Cerebellar nuclear complex (tissue), 1 donor: ENCODE measurements at regions not wholly inside any gene's neighbourhood (a gene's known extent, or its start where the extent isn't known, plus 50 kb on each side); places are given as distances from the start of the nearest gene placed in this dataset.

Experiments
- DNase-seq, 2 experiments: peaks; one replicate each; lab custom pipeline; 2025; lab: John Stamatoyannopoulos, UW

DNA sequence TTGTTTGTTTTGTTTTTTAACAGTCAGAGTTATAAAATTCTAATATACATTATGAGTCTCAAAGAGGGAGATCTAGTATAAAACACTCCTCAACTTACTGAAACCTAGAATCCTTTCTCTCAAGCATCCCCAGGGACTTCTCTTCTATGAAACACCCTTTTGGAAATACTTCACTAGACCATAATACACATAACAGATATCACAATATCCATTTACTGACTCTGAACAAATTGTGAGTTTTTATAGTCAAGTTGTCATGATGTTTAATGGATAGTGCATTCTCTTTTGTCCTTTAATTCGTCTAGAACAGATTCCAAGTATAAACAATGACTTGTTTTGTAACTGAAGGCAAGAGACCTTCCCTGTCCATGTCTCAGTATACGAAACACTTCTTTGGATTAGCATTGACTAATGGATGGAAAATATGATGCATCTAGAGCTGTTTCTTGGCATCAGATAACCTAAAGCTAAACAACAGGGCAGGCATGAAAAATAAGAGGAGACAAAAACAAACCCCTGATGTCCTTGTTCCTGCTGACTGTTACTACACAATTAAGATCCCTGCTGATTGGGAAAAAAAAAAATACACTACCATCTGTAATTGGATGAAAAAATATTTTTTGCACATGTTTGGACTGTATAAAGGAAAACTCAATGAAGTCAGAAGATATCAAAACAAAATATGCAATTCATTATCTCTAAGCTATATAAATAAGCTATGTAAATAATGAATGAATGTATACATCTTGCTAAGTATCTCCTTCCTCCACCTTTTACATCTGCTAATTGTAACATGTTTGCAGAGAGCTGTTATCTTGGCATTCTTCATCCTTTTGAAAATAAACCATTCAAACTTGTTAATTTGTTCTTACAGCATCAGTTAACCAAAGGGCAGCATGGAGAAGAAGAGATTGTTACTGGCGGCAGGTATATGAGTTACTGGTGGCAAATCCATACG lies 214.2 kb downstream of the LACC1 start:
- DNase-seq, result no peak

DNA sequence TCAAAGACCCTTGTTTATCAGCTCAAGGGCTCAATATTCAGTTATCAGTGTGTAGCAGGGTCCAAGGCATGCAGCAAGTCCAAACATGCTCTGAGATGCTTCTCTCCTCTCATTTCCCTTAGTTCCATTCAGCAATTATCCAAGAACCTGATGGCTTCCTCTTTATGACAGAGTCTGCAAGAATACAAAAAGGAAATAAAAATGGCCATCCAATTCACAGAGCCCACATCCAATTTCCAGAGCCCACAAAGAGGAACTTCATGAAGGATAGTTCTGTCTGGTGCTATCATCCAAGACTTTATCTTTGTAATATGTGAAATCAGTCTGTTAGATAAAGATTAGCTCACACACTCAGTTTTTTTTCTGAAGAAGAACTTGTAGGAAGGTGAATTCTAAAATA lies 217.2 kb downstream of the LACC1 start:
- no peak for DNase-seq

GRCh38 chr13:44098559-44098958 lies 218.9 kb downstream of the LACC1 start:
- no peak for DNase-seq

DNA sequence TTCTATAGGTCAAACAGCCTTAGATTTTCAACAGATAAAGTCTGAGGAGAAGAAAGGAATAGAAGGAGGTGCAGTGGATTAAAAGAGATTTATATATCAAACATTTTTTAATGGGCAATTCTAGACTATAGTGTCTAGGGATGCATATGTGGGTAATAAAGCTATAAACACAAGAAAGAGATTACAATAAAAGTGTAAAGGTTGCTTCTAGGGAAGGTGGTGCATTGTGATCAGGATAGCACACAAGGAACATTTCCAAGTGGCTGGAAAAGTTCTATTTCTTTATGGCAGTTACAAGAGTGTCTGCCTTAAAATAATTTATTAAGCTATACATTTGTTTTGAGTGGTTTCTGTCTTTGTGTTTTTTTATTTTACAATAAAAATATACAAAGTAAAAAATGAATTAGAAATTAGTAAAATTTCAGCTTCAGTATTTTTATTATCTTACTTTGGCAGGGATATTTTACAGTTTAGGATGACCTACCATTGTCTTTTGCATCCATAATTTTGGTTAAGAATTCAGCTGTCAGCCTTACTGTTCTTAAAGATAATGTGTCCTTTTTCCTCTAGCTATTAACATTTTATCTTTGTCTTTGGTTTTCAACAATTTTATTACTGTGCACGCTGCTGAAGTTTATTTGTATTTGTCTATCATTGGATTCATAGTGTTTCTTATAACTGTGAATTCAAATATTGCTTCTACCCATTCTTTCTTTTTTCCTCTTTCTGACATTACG lies 221.8 kb downstream of the LACC1 start:
- DNase-seq, result no peak

GRCh38 chr13:44103429-44104196 lies 223.9 kb downstream of the LACC1 start:
- peak in 1 of 2 experiments; percentile 14 for DNase-seq

- peak in 1 of 2 experiments; percentile 12 for DNase-seq
Observed at GRCh38 chr13:44104197-44104490, 224.4 kb downstream of the LACC1 start.

DNA sequence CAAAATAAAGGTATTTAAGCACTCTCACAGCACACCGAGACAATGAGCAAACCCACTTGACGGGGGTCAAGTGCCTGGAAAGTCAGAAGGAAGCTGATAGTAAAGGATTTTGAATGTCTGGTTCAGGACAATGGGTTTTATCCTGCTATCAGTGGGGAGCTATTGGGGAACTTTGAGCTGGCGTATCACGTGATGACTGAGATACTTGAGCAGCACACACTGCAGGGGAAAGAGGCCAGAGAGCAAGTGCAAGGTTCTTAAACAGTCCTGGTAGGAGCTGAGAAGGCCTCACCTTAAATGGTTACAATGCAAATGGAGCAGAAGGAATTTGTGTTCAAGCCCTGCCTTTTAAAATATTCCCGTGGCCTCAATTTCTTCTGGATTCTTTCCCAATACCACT lies 225.3 kb downstream of the LACC1 start:
- DNase-seq, result no peak

GRCh38 chr13:44106266-44107152 lies 226.8 kb downstream of the LACC1 start:
- DNase-seq, result no peak

DNA sequence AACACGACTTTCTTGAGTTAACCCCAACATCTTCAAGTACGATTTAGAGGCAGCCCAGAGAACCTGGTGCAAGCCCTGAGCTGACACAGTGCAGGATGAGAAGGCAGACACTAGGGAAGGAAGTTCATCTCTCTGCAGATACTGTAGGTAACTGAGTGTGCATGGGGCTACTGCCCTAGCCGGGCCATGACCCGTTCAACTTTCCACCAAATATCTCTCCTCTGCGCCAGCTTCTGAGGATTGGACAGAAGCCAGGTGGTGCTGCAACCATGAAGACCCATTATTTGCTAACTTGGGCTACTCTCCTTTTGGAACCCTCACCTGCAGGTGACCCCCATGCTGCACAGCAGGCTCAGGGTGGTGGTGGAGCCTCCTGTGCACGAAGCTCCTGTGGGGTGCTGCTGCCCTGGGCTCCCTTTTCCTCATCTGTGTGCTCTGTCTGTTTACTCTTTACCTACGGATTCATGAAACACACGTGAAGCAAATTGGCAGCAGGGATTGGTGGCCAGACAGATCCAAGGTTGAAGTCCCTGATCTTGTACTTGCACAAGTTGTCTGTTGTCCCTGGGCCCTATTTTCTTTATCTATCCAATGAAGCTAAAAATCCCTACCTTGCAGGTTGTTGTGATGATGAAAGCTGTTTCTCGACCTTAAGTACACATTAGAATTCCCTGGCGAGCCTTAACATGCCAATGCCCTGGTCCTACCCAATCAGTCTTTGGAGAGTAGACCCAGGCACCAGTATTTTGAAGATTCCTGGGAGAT lies 227.8 kb downstream of the LACC1 start:
- no peak for DNase-seq

DNA sequence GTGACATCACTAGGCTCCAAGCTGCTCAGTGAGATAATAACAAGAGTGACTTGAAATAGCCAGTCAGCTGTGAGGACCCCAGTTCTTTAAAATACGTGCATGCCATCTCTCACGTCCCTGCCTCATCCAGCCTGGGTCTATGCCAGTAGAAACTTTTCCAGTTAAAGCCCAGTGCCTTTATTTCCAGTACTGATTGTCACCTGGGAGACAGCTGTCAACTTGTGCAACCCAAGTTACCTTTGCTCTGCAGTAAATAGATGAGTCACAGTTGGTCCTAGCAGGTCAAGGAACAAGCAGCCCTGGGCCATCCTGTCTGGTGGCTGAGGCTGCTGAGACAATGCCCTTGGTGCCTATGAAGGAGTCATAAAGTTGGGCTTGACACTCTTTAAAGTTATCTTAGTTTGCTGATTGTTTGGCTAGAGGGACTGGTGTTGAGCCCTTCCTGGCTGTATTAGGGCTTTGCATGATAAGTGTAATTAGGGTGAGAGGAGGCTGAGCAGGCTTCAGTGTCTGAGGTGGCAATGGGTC lies 228.7 kb downstream of the LACC1 start:
- DNase-seq, result no peak

- DNase-seq, result peak in 1 of 2 experiments; percentile 9
Observed at GRCh38 chr13:44110091-44110621, 230.5 kb downstream of the LACC1 start.

GRCh38 chr13:44111701-44112100 lies 232.0 kb downstream of the LACC1 start:
- DNase-seq, result no peak

DNA sequence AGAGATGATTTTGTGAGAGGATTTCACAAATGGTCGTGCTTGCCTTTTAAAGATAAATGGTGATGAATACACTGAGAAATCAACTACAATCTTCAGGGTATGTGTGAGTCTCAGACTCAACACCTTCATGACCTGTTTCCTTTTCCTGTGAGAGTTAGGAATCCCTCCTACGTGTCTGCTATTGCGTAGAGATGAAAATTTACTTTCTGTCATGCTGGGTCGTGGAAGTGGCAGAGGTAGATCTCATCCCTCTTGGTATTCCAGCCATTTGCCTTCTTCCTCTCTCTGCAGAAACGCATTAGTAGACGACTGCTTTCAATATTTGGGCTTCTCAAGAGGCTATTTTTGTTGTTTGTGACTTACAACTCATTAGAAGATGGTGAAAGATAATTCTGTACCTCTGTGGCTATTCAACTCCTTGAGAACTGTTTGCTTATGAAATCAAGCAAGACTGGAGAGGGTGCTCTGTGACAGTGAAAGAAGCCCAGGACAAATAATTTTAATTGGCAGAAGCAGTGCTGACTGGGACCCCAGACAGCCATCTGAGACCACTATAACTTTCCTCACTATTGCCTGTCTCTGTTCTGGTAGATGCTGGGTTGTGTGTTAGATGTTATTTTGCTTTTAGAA lies 233.1 kb downstream of the LACC1 start:
- DNase-seq, result no peak

DNA sequence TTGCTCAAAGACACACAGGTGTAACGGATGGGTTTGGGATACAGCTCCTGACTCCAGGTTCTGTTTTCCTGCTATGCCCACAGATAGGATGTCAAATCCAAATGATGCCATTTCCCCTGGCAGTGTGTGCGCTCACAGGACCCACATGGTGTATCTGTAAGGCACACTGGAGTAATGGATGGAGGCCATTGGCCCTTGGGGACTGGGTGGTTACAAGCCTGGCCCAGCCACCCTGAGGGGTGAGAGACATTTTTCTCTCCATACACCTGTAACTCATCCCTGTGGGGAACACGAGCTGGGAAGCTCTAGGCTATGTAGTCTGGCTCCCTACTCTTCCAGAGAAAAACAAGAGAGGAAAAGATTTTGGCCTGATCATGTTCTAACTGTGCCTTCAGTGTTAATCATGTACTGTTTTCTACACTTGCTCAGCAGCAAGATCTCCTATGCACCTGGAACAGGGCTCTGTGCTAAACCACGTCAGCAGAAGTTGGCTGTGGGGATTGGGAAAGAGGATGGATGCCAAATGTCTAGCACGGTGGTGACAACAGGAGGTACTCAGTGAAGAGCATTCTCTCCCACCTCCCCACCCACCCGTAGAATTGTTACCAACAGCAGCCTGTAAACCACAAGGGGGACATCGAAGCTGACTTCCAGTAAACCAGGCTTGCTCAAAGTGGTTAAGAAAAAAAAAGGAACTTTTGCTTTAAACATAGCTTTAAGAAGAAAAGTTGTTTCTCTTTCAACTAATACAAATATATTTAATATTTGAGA lies 237.0 kb downstream of the LACC1 start:
- DNase-seq, result no peak

- DNase-seq, result no peak
Observed at GRCh38 chr13:44117351-44117750, 237.6 kb downstream of the LACC1 start.

DNA sequence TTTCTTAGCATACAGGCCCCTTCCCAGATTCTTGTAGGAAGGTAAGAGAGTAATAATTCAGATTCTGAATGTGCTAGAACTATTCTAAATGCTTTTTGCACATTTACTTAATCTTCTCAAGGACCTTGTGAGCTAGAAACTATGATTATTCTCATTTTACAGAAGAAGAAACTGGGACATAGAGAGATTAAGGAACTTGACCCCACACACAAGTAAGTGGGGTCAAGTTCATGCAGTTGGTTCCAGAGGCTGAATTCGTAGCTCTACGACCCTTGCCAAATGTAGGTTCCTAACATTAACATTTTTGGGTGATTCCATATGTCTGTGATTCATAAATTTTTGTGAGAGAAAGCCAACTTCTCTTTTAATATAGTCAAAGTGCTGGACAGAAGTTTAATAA lies 238.1 kb downstream of the LACC1 start:
- no peak for DNase-seq

DNA sequence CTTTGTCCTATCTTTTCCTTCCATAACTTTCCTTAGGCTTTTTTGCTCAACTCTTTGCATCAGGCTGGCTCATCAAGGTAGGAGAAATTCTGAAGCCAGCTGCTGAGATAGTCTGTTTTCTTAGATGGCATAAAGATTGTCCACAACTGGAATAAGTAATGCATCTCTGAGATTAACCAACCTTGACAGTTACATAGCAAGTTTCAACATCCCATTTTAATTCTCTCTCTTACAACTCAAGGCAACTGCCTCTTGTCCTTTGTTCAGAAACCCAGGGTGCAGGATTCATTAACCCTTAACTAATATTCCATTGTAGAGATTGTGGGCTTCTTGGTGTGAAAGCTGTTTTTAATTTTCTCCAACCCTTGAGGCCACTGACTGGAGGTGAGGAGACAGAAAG lies 239.2 kb downstream of the LACC1 start:
- no peak for DNase-seq

GRCh38 chr13:44120043-44120442 lies 240.3 kb downstream of the LACC1 start:
- no peak for DNase-seq
